ENCODE measurements at regions not wholly inside any gene's neighbourhood (a gene's known extent, or its start where the extent isn't known, plus 50 kb on each side); places are given as distances from the start of the nearest gene placed in this dataset.

DNA sequence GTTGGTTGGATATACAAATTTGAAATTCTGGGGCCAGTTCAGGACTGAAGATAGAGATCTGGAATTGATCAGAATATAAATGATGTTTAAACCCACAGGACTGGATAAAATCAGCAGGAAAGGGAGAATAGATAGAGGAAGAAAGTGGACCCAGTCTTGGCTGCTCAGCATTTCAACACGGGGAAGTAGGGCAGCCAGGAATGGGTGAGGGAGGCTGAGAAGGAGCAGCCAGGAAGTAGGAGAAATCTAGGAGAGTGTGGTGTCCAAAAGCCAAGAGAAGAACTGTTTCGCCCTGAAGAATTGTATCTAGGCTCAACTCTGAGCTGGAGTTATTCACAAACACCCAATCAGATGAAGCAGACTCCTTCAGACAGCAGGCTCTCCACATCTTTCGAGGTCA is 197.9 kb downstream of the CDCA7 start:
- TF ChIP-seq EP300 (IDR thresholded peaks at IDR 0.05) (no peak), POLR2A (IDR thresholded peaks at IDR 0.05) (no peak), POLR2AphosphoS5 (IDR thresholded peaks at IDR 0.05) (no peak)
- TF ChIP-seq, protein P1, sequence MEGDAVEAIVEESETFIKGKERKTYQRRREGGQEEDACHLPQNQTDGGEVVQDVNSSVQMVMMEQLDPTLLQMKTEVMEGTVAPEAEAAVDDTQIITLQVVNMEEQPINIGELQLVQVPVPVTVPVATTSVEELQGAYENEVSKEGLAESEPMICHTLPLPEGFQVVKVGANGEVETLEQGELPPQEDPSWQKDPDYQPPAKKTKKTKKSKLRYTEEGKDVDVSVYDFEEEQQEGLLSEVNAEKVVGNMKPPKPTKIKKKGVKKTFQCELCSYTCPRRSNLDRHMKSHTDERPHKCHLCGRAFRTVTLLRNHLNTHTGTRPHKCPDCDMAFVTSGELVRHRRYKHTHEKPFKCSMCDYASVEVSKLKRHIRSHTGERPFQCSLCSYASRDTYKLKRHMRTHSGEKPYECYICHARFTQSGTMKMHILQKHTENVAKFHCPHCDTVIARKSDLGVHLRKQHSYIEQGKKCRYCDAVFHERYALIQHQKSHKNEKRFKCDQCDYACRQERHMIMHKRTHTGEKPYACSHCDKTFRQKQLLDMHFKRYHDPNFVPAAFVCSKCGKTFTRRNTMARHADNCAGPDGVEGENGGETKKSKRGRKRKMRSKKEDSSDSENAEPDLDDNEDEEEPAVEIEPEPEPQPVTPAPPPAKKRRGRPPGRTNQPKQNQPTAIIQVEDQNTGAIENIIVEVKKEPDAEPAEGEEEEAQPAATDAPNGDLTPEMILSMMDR (IDR thresholded peaks at IDR 0.05): no peak

All from stomach (tissue), 4 donors.